ENCODE measurements at regions not wholly inside any gene's neighbourhood (a gene's known extent, or its start where the extent isn't known, plus 50 kb on each side); places are given as distances from the start of the nearest gene placed in this dataset.

GRCh38 chr2:164439885-164440284 lies 181.4 kb downstream of the GRB14 start:
- TF ChIP-seq POLR2A (IDR thresholded peaks at IDR 0.05; ENCODE audit: low read length) (no peak), GATA1 (IDR thresholded peaks at IDR 0.05; ENCODE audit: low read depth, low read length) (no peak)
- no peak for DNase-seq

GRCh38 chr2:164439235-164439634 lies 182.0 kb downstream of the GRB14 start:
- TF ChIP-seq GATA1 (IDR thresholded peaks at IDR 0.05; ENCODE audit: low read depth, low read length) (no peak), POLR2A (IDR thresholded peaks at IDR 0.05; ENCODE audit: low read length) (no peak)
- no peak for DNase-seq

DNA sequence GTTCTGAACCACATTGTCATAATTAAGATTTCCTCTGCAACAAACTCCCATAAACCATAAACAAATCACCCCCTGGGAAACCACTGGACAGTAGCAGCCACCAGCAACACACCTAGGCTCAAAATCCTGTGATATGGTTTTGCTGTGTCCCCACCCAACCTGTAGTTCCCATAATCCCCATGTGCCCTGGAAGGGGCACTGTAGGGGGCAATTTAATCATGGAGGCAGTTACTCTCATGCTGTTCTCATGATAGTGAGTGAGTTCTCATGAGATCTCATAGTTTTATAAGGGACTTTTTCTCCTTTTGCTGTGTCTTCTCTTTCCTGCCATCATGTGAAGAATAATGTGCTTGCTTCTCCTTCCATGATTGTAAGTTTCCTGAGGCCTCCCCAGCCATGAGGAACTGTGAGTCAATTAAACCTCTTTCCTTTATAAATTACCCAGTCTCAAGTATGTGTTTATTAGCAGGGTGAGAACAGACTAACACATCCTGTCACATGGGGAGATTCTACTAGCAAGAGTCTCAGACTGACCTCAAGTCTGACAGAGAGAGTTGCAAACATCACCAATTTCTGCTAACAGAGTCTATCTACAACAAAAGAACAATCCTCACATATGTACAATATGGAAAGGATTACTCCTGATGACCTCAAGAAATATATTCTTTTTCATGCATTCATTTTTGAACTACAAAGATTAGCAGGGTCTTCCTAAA lies 182.6 kb downstream of the GRB14 start:
- no peak for TF ChIP-seq POLR2A (IDR thresholded peaks at IDR 0.05; ENCODE audit: low read length)
- no peak for TF ChIP-seq GATA1 (IDR thresholded peaks at IDR 0.05; ENCODE audit: low read depth, low read length)
- DNase-seq: no peak

- DNase-seq: no peak
- TF ChIP-seq GATA1 (IDR thresholded peaks at IDR 0.05; ENCODE audit: low read depth, low read length) (no peak), POLR2A (IDR thresholded peaks at IDR 0.05; ENCODE audit: low read length) (no peak)
Observed at GRCh38 chr2:164436131-164436530, 185.2 kb downstream of the GRB14 start.

GRCh38 chr2:164430166-164430783 lies 191.0 kb downstream of the GRB14 start:
- DNase-seq: peak; percentile 7 to 22
- no peak for TF ChIP-seq POLR2A (IDR thresholded peaks at IDR 0.05; ENCODE audit: low read length)
- TF ChIP-seq GATA1 (IDR thresholded peaks at IDR 0.05; ENCODE audit: low read depth, low read length): no peak

- TF ChIP-seq GATA1 (IDR thresholded peaks at IDR 0.05; ENCODE audit: low read depth, low read length) (no peak), POLR2A (IDR thresholded peaks at IDR 0.05; ENCODE audit: low read length) (no peak)
- DNase-seq: no peak
Observed at GRCh38 chr2:164429354-164429753, 191.9 kb downstream of the GRB14 start.

- DNase-seq: no peak
- TF ChIP-seq POLR2A (IDR thresholded peaks at IDR 0.05; ENCODE audit: low read length): no peak
- no peak for TF ChIP-seq GATA1 (IDR thresholded peaks at IDR 0.05; ENCODE audit: low read depth, low read length)
Observed at GRCh38 chr2:164427111-164427510, 194.2 kb downstream of the GRB14 start.

DNA sequence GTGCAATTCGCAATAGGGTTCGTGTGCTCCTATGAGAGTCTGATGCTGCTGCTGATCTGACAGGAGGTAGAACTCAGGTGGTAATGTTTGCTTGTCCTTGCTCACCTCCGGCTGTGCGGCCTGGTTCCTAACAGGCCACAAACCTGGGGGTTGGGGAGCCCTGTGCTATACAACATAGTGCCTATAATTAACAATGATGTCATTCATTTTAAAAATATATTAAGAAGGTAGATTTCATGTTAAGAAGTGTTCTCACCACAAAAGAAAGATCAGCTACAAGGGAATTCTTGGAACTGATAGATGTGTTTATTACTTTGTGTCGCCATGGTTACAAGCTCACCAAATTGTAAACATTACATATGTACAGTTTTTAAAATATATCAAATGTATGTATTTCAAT lies 200.5 kb downstream of the GRB14 start:
- TF ChIP-seq GATA1 (IDR thresholded peaks at IDR 0.05; ENCODE audit: low read depth, low read length) (no peak), POLR2A (IDR thresholded peaks at IDR 0.05; ENCODE audit: low read length) (no peak)
- DNase-seq: no peak

DNA sequence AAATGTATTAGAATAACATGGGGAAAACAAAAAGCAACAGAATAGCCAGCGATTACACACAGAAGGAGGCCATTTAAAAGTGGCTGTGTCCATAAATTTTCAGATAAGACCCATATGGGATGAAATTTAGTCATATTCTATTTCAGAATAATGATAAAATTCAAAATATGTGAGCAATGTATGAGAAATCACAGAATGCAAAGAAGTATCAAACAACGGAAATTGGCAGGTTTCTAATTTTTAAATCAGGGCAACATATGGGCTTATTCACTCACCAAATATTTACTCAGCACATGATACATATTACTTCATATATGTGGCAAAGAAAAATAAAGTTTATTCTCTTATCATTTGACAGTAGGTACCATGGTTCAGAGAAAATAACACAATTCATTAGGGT lies 208.5 kb downstream of the GRB14 start:
- no peak for DNase-seq
- TF ChIP-seq GATA1 (IDR thresholded peaks at IDR 0.05; ENCODE audit: low read depth, low read length) (no peak), POLR2A (IDR thresholded peaks at IDR 0.05; ENCODE audit: low read length) (no peak)

DNA sequence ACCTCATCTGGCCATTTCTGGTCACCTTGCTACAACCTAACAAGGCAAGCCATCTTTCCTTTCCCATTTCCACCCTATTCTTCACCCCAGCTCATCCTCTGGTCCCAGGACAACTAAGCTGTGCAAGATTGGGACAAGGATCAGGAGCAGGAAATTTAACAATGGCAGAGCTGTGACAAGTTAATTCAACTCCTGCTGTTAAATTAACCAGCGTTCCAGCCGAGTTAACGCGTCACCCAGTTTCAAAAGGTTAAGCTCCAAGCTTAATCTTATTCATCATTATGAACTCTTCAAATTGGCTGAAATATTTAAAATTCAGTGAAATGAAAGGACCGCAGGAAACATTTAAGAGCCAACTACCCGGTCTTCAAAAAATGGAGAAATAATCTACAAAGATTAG lies 231.9 kb downstream of the GRB14 start:
- no peak for DNase-seq
- no peak for TF ChIP-seq POLR2A (IDR thresholded peaks at IDR 0.05; ENCODE audit: low read length)
- TF ChIP-seq GATA1 (IDR thresholded peaks at IDR 0.05; ENCODE audit: low read depth, low read length): no peak

DNA sequence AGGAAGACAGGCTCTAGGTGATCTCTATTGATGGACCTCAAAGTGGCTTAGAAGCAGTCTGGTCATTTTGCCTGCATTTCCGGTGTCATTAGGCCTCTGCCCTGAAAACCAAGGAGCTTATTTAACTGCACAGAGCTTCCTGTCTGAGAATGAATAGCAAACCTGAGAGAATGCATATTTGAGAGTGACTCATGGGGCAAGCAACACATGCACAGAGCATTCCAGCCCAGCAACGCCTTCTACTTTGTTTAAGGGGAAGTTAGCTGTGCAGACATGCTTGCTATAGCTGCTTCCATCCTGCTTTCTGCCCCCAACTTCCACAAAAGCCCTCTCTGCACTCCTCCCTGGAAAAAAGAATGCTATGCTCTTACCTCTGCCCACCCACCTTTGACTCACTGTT lies 232.8 kb downstream of the GRB14 start:
- DNase-seq: no peak
- TF ChIP-seq POLR2A (IDR thresholded peaks at IDR 0.05; ENCODE audit: low read length) (no peak), GATA1 (IDR thresholded peaks at IDR 0.05; ENCODE audit: low read depth, low read length) (no peak)

DNA sequence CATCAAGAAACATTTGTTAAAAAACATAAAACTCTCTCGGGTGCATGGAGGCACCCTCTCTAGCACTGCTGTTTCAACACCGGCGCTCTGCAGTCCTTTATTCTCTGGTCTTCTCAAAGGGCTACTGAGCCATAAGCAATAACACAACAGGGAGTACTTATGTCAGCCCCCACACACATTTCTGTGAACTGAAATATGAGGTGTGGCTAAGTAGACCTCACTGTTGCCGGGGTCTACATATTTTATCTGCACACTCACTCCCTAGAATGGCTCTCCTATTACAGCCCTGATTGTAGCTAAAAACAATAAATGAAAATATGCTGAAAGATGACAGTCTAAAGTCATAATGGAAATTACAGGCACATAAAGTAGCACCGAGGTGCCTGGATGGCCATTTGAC lies 235.1 kb downstream of the GRB14 start:
- TF ChIP-seq POLR2A (IDR thresholded peaks at IDR 0.05; ENCODE audit: low read length): no peak
- no peak for TF ChIP-seq GATA1 (IDR thresholded peaks at IDR 0.05; ENCODE audit: low read depth, low read length)
- no peak for DNase-seq

- no peak for DNase-seq
- TF ChIP-seq POLR2A (IDR thresholded peaks at IDR 0.05; ENCODE audit: low read length) (no peak), GATA1 (IDR thresholded peaks at IDR 0.05; ENCODE audit: low read depth, low read length) (no peak)
Observed at GRCh38 chr2:164384434-164384833, 236.8 kb downstream of the GRB14 start.

DNA sequence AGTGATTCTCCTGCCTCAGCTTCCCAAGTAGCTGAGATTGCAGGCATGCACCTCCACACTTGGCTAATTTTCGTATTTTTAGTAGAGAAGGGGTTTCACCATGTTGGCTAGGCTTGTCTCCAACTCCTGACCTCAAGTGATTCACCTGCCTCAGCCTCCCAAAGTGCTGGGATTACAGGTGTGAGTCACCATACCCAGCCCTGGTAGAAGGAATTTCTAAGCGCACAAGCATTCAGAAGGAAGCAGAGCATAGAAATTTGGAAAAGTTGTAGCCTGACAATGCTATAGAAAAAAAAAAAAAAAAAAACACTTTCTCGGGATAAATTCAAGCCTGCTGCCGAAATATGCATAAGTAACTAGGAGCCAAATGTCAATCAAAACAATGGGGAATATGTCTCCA lies 249.4 kb downstream of the GRB14 start:
- no peak for TF ChIP-seq GATA1 (IDR thresholded peaks at IDR 0.05; ENCODE audit: low read depth, low read length)
- TF ChIP-seq POLR2A (IDR thresholded peaks at IDR 0.05; ENCODE audit: low read length): no peak
- no peak for DNase-seq

DNA sequence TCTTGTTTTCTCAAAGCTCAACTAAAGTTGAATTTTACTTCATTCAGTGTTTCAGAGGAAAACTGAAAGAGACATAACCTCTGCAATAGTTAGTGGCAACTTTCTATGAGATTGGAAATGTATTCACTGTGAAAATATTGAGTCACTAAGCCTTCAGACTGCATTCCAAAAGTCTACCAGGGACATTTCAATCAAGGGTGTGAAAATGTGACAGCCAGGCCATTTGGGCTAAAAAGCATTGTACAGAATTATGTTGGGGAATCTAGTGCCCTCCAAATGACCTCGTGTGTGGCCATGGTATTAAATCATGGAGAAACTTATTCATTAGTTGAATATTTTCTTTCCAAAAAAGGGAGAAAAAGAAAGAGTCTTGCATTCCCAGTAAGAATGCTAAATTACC lies 251.9 kb downstream of the GRB14 start:
- no peak for DNase-seq
- TF ChIP-seq POLR2A (IDR thresholded peaks at IDR 0.05; ENCODE audit: low read length) (no peak), GATA1 (IDR thresholded peaks at IDR 0.05; ENCODE audit: low read depth, low read length) (no peak)

Data from erythroblast (primary cell).